ENCODE measurements at regions not wholly inside any gene's neighbourhood (a gene's known extent, or its start where the extent isn't known, plus 50 kb on each side); places are given as distances from the start of the nearest gene placed in this dataset.
"Not testable (repeated sequence)": the region's sequence is repeated elsewhere in the genome, so short reads cannot be mapped to it uniquely, and the experiment has no call there.

DNA sequence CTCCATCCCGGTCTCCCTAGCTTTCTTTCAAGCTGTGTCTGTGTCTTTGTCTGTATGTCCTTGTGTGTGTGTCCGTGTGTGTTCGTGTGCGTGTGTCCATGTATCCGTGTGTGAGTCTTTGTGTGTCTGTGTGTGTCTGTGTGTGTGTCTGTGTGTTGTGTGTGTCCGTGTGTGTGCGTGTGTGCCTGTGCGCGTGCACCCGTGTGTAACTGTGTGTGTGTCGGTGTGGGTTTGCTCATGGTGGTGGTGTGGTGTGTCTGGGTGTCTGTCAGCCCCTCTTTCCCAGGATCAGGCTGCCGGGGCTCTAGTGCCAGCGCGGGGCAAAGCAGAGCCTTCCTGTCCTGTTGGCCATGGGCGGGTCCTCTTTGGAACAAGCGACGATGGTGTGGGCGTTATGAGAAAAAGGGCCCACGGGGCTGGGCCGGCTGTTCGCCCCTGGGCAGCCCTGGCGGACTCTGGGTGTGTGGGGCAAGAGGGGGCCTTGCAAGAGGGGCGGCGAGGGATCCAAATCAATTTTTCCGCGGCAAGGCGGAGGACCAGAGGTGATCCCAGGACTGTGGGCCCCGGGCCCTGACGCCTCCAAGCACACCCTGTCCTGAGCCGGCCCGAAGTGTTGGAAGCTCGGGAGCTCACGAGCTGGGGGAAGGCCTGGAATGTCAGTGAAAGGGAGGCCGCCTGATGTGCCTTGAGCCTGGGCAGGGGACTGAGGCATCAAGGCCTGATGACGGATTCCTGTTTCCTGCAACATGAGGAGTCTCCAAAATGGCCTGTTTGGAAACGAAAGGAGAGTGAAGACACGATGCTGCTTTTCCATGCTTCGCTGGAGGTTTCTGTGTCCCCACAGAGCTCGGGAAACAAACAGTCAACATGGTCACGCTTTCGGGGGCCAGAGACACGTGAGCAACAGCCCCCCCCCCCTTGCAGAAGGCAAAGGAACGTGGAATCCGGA, 3929.2 kb upstream of the OR11H1 start:
- Histone ChIP-seq H3K4me3 (no peak overlapping the region), H3K27ac (no peak overlapping the region), H3K36me3 (no peaks in the 10 kb centered on the region), H3K4me1 (no peaks in the 10 kb centered on the region), H3K9me3 (peaks cover 0 to 65% (median 50%) of the 10 kb centered on the region in 3 donors), H3K27me3 (no peaks in the 10 kb centered on the region)
- no peak for DNase-seq
- 86 to 87% methylated on average over 35 to 40 of the region's 44 CpGs for WGBS, 2 donors
- no peak for TF ChIP-seq POLR2A (IDR thresholded peaks at IDR 0.05)
- TF ChIP-seq CTCF (IDR thresholded peaks at IDR 0.05), result no peak
- intact Hi-C loops (cut with DNase I), result no loop called here

GRCh38 chr22:11599456-11599855, 3928.5 kb upstream of the OR11H1 start:
- H3K36me3 ChIP-seq; DNase-seq; H3K4me1 ChIP-seq; H3K4me3 ChIP-seq; H3K27me3 ChIP-seq; H3K27ac ChIP-seq; intact Hi-C loops (cut with DNase I): not testable (repeated sequence)
- peaks cover 0 to 65% (median 44%) of the 10 kb centered on the region in 3 donors for H3K9me3 ChIP-seq
- whole genome bisulfite sequencing, 2 donors, result 84 to 89% methylated on average over 11 to 17 of the region's 19 CpGs

DNA sequence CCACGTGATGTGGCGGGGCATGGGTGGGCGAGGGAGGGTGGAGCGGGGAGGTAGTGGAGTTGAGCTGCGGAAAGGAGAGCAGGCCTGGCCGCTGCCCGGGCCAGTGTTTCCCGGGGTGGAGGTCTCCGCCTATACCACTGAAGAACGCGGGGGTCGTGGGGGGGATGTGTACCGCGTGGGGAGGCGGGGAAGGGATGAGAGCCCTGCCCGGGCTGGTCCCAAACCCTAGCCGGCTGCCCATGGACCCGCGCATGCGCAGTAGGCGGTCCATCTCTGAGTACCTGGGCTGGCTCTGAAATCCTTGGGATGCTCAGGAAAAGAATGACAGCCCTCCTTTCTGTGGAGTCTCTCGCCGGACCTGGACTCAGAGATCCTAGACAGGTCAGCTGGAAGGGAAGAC, 3927.8 kb upstream of the OR11H1 start:
- intact Hi-C loops (cut with DNase I); H3K27ac ChIP-seq; H3K4me1 ChIP-seq; H3K27me3 ChIP-seq; DNase-seq; H3K36me3 ChIP-seq; H3K4me3 ChIP-seq: not testable (repeated sequence)
- WGBS, 2 donors, result 81 to 94% methylated on average over 7 to 18 of the region's 23 CpGs
- H3K9me3 ChIP-seq, result peaks cover 0 to 65% (median 39%) of the 10 kb centered on the region in 3 donors

GRCh38 chr22:11600896-11601890, 3926.8 kb upstream of the OR11H1 start:
- WGBS, 2 donors, result 82 to 90% methylated on average over 30 to 37 of the region's 59 CpGs
- DNase-seq; H3K36me3 ChIP-seq; intact Hi-C loops (cut with DNase I); H3K27me3 ChIP-seq; H3K4me3 ChIP-seq; H3K27ac ChIP-seq; H3K4me1 ChIP-seq: not testable (repeated sequence)
- peaks cover 0 to 75% (median 46%) of the 10 kb centered on the region in 3 donors for H3K9me3 ChIP-seq

DNA sequence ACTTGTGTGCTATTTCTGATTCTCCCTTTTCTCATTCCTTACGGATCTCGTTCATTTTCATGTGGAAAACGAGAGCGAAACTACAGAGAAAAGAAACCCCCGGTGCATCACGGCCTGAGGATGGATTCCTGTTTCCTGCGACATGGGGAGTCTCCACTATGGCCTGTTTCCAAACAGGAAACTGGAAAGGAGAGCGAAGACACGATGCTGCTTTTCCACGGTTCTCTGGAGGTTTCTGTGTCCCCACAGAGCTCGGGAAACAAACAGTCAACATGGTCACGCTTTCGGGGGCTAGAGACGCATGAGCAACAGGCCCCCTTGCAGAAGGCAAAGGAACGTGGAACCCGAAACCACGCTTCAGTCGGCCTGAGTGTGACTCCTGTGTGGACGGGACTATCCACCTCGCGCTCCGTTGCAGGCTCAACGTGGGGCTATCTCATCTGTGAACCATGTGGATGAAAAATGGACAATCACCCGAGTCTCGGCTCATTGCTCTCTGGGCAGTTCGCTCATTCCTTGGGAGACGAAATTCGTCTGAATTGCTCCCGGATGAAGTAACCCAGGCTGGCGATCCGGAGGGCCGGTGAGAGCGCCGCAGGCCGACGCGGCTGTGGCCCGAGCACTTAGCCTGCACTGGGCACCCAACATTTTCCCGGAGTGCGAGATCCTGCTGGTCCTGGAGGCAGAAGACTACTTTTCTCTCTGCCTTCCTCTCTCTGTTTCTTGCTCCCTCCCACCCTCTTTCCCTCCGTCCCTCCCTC, 3923.2 kb upstream of the OR11H1 start:
- peaks cover 0 to 74% (median 37%) of the 10 kb centered on the region in 3 donors for H3K9me3 ChIP-seq

GRCh38 chr22:11605468-11605981, 3922.5 kb upstream of the OR11H1 start:
- WGBS, 2 donors, result 81 to 85% methylated on average over 25 of the region's 30 CpGs
- no peaks in the 10 kb centered on the region for H3K4me1 ChIP-seq
- H3K27ac ChIP-seq, result no peak overlapping the region
- H3K9me3 ChIP-seq, result peaks cover 0 to 74% (median 35%) of the 10 kb centered on the region in 3 donors
- H3K36me3 ChIP-seq, result no peaks in the 10 kb centered on the region
- H3K27me3 ChIP-seq, result no peaks in the 10 kb centered on the region
- intact Hi-C loops (cut with DNase I), result no loop called here
- H3K4me3 ChIP-seq, result no peak overlapping the region
- DNase-seq, result no peak
- TF ChIP-seq CTCF (IDR thresholded peaks at IDR 0.05) (no peak), POLR2A (IDR thresholded peaks at IDR 0.05) (no peak)

More for the DNA sequence above, 3923.2 kb upstream of the OR11H1 start:
- WGBS, 2 donors, result 72 to 74% methylated on average over 41 of the region's 41 CpGs
- H3K27ac ChIP-seq; intact Hi-C loops (cut with DNase I); H3K27me3 ChIP-seq; DNase-seq; H3K4me1 ChIP-seq; H3K4me3 ChIP-seq; H3K36me3 ChIP-seq: not testable (repeated sequence)

DNA sequence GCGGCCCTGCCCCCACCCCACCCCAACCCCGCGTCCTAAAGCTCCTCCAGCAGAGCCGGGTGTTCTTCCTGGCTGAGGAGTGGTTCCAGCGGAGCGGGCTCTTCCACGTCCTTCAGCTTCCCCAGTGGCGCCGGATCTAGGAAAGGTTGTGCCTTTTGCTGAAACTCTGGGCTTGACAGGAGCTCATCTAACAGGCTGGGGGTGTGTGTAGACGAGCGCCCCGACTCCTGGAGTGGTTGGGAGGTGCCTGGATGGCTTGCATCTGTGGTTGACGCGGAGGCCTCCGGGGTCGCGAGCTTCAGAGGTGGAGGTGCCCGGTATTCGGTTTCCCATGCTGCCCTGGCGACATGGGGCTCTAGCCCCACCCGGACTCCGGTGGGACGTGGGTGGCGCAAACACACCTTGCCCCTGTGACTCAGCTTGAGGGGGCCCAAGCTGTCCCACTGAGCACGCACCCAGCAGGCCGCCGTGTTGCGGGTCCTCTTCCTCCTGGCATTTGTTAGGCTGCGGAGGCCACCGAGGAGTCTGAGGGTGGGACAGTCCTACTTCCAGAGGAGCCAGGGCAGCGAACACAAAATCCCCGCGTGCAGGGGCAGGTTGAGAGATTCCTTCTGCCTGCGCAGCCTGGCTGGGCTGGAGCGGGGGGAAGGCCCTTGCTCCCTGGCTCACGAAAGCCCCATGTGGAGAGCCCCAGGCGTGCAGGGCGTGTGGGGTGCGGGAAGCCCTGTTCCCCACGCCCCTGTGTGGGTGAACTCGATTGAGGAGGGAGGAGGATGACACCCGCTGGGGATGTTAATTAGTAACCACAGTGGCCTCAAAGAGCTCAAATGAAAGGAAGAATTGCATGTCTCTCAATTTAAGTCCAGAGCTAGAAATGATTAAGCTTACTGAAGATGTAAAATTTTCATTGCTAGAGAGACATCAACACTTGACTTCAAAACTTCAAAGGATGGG, 3921.7 kb upstream of the OR11H1 start:
- H3K27ac ChIP-seq; H3K4me3 ChIP-seq; DNase-seq; H3K27me3 ChIP-seq; intact Hi-C loops (cut with DNase I); H3K36me3 ChIP-seq; H3K4me1 ChIP-seq: not testable (repeated sequence)
- WGBS, 2 donors, result 84% methylated on average over 22 of the region's 42 CpGs
- peaks cover 0 to 74% (median 37%) of the 10 kb centered on the region in 3 donors for H3K9me3 ChIP-seq

DNA sequence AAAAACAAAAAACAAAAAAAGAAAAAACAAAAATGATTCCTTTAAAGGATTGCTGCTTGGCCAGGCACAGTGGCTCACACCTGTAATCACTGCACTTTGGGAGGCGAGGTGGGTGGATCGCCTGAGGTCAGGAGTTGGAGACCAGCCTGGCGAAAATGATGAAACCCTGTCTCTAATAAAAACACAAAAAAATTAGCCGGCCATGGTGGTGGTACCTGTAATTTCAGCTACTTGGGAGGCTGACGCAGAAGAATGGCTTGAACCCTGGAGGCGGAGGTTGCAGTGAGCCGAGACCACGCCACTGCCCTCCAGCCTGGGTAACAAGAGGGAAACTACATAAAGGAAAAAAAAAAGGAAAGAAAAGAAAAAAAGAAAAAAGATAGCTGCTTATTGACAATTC, 3920.8 kb upstream of the OR11H1 start:
- intact Hi-C loops (cut with DNase I); H3K36me3 ChIP-seq; H3K27ac ChIP-seq; DNase-seq; H3K4me1 ChIP-seq; H3K27me3 ChIP-seq; H3K4me3 ChIP-seq: not testable (repeated sequence)
- H3K9me3 ChIP-seq, result peaks cover 0 to 74% (median 43%) of the 10 kb centered on the region in 3 donors
- WGBS, 2 donors, result 78 to 84% methylated on average over 8 of the region's 8 CpGs

- intact Hi-C loops (cut with DNase I); DNase-seq: not testable (repeated sequence)
Measured at GRCh38 chr22:11608486-11608885, 3919.5 kb upstream of the OR11H1 start.

More at GRCh38 chr22:11608486-11608885, 3919.5 kb upstream of the OR11H1 start:
- WGBS, 2 donors, result 49 to 62% methylated on average over 5 of the region's 5 CpGs
- not testable (repeated sequence) for H3K36me3 ChIP-seq, H3K4me1 ChIP-seq, H3K4me3 ChIP-seq, H3K27ac ChIP-seq, H3K27me3 ChIP-seq
- H3K9me3 ChIP-seq, result peaks cover 0 to 87% (median 43%) of the 10 kb centered on the region in 3 donors
